ENCODE measurements at regions not wholly inside any gene's neighbourhood (a gene's known extent, or its start where the extent isn't known, plus 50 kb on each side); places are given as distances from the start of the nearest gene placed in this dataset.

DNA sequence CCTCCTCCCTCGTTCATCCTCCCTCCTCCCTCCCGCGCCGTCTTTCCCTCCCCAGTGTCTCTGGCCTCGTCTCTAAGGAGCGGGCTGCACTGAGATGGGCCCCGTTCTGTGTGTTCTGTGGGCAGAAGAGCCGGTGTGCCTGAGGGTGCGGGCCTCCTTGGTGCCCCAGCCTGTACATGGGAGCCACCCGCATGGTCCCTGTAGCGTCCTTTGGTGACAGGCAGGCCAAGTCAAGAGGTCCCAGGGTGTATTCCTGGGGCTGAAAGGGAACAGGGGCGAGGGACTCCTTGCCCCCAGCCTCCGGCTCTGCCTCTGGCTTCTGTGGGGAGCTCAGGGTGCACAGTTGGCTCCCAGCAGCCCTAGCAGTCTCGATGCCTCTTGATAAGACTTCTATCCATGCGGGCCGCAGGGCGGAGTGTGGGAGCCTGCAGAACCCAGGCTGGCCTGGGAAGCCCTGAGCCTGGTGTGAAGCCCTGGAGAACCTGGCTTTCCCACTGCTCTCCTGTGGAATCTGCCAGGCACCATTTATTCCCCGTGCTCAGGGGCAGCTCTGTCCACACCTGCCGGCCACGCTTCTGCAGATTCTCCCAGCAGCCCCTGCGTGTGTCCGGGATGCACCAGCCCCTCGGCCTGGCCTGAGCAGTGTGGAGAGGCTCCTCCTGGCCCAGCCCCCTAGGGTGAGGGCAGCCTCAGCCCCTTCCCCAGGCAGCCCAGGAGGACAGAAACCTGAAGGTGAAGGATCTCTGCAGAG lies 181.3 kb downstream of the KIF26A start:
- DNase-seq (ENCODE audit: low read depth, low spot score), result no peak

GRCh38 chr14:104320611-104321086 lies 182.3 kb downstream of the KIF26A start:
- no peak for DNase-seq (ENCODE audit: low read depth, low spot score)

- no peak for DNase-seq (ENCODE audit: low read depth, low spot score)
These were observed 182.9 kb downstream of the KIF26A start for GRCh38 chr14:104321088-104321801.

GRCh38 chr14:104321802-104322130 lies 183.4 kb downstream of the KIF26A start:
- DNase-seq (ENCODE audit: low read depth, low spot score), result no peak

- DNase-seq (ENCODE audit: low read depth, low spot score), result no peak
These were observed 184.4 kb downstream of the KIF26A start for GRCh38 chr14:104322531-104323366.

- no peak for DNase-seq (ENCODE audit: low read depth, low spot score)
These were observed 185.3 kb downstream of the KIF26A start for GRCh38 chr14:104323551-104324175.

- DNase-seq (ENCODE audit: low read depth, low spot score), result no peak
These were observed 188.5 kb downstream of the KIF26A start for GRCh38 chr14:104326848-104327247.

GRCh38 chr14:104328607-104329006 lies 190.2 kb downstream of the KIF26A start:
- no peak for DNase-seq (ENCODE audit: low read depth, low spot score)

DNA sequence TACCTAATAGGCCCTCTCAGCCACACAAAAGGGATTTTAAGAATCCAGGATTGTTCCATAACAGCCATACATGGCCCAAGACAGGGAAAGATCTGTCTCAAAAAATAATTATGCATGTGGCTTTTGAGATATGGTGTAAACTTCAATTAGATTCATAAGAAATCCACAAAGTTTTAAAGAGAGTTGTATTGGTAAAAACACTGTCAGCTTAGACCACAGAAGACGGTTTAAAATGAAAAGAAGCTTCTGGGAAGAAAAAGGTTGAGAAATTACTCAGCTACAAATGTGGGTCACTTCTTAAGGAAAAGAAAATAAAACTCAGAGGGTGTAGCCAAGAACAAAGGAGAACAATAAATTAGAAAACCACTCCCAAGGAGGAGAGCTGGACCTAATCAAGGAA lies 191.4 kb downstream of the KIF26A start:
- no peak for DNase-seq (ENCODE audit: low read depth, low spot score)

DNA sequence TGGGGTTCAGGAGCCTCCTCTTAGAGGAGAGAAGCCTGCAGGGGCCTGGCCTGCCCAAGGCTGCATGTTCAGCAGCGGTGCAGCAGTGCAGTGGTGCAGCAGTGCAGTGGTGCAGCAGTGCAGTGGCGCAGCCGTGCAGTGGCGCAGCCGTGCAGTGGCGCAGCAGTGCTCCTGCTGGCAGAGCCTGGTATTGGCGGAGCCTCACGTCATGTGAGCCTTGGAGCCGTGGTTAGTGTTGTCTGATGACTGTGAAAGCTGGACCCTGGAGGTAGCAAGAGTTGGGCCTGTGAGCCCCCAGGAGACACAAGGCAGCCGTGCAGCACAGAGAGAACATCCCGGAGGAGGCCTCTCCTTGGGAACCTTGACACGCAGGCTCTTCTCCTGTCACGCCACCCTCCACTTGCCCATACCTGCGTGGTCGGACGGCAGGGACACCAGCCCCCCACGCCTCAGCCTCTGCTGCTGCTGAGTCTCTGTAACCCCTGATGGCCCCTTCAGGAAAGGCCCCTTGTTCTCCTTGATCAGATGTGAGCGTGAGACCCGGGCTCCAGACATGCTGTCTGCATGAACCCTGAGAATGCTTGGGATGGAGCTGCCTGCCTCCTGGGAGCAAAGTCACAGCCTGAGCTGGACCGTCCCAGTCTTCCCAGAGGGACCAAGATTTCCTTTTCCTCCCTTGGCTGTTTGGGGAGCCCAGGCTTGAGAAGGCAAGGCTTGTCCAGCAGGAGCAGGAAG lies 193.7 kb downstream of the KIF26A start:
- no peak for DNase-seq (ENCODE audit: low read depth, low spot score)

DNA sequence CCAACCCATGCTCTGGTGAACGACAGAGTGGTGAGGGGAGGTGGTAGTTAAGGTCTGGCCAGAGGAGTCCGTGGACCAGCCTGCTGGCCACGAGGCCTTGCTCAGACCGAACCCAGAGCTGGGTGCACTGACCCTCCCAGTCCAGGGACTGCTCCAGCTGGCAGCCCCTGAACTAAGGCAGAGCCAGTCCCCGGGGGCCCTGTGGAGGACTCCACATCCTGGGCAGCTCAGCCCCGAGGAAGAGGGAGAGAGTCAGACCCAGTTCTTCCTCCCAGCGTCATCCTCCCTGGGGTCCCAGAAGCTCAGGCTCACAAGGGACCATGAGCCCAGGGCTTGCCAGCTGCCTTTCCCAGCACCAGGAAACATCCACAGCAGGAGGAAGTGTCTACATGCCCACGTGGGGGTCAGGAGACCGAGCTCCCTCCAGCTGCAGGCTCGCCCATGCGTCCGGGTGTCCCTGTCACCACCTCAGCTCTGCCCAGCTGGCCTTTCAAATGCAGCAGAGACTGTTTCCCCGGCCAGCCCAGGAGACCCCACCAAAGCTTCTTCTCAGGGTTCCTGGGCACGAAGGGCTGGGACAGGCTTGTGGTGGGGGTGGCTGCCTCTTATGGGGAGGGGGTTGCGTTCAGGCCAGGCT lies 194.4 kb downstream of the KIF26A start:
- DNase-seq (ENCODE audit: low read depth, low spot score), result no peak

DNA sequence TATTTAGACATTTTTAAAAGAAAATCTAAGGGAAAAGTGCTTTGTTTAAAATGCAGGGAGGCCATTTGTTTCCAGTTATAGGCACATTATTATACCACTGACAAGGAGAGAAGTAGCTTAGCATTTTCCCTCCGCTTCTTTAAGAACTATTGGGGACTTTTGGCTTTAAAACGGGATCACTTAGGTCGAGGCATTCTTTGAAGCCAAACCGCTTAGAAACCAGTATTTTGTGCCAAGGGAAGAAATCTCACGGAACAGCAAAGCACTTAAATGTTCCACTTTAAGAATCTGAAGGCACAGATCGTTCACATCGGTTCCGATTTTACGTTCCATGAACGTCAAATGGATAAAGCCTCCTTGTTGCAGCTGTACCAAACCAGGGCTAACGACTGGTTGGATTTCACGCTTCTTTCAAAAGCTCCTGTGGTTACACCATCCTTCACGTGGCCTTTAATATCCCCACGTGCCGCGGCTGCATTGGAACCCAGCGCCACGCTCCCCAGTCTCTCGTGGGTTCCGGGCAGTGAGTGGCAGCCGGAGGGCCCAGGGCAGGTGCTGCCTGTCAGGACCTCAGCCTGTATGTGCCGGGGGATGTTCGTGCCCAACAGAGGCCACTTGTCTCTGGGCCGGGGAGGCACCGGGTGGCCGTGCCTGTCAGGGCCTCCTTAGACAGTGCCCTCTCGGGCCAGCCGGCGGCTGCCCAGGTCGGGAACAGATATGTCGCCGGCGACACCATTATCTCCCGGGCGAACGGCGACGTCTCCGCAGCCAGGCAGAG lies 195.4 kb downstream of the KIF26A start:
- no peak for DNase-seq (ENCODE audit: low read depth, low spot score)

GRCh38 chr14:104334424-104335161 lies 196.2 kb downstream of the KIF26A start:
- DNase-seq (ENCODE audit: low read depth, low spot score), result no peak

- DNase-seq (ENCODE audit: low read depth, low spot score), result no peak
These were observed 196.8 kb downstream of the KIF26A start for GRCh38 chr14:104335176-104335575.

DNA sequence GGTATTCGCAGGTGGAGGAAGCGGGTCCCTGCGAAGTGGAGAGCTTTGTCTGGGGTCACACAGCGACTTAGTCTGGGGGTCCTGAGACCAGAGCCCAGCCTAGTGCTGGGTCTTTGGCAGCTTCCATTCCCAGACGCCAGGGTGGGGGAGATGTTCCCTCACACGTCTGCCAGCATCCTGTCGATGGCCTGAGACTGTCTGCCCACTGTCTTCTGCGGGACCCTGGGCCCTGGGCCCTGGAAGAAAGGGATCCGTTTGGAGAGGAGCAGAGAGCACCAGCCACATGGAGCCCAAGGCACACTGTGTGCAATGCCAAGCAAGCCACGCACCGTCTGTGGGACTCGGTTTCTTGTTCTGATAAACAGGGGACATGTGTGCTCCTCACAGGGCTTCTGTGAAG lies 197.2 kb downstream of the KIF26A start:
- DNase-seq (ENCODE audit: low read depth, low spot score), result no peak

DNA sequence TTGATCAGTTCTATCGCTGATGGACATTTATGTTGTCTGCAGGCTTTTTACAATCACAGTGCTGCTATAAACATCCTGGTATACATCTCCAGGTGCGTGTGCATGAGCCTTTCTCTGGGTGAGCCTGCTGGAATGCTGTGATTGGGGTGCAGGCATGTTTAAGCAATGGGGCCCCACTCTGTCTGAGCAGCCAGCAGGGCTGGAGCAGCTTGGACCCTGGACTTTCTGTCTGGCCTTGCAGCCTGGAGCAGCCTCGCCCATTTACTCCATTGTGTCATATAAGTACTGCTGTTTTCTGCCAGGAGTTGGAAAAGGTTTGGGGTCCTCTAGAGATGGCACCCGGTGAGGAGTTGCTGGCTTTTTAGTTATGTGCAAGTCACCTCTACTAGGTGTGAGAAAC lies 199.0 kb downstream of the KIF26A start:
- DNase-seq (ENCODE audit: low read depth, low spot score), result no peak

DNA sequence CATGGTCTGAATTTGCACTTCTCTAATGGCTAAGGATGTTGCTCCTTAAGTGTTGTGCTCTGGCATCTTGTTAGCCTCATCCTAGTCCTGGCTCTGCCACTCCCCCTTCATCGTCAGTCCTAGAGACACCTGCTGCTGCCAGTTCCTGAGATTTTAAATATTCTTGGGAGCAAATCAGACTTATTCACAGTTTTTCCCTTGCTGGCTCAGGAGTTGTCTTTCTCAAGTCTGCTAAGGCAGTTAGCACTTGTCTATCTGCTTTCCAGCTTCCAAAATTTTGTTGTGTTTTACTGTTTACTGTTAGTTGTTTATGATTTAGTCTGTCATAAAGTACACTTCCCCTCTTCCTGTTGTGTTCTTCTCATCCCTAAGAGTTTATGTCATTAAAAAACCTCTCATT lies 201.0 kb downstream of the KIF26A start:
- DNase-seq (ENCODE audit: low read depth, low spot score), result no peak

DNA sequence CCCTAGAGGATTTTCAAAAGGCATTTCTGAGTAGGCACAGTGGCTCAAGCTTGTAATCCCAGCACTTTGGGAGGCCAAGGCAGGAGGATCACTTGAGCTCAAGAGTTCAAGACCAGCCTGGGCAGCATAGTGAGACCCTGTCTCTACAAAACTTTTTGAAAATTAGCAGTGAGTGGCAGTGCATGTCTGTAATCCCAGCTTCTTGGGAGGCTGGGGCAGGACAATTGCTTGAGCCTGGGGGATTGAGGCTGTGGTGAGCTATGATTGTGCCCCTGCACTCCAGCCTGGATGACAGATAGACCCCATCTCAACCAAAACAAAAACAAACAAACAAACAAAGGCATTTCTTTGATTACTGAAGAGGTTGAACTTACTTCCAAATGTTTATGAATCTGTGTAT lies 201.4 kb downstream of the KIF26A start:
- no peak for DNase-seq (ENCODE audit: low read depth, low spot score)

Measured in pulmonary artery endothelial cell (primary cell).